ENCODE measurements at regions not wholly inside any gene's neighbourhood (a gene's known extent, or its start where the extent isn't known, plus 50 kb on each side); places are given as distances from the start of the nearest gene placed in this dataset.

- TF ChIP-seq FOXP2 (optimal IDR thresholded peaks at IDR 0.05; ENCODE audit: borderline replicate concordance, extremely low read depth, extremely low read length, insufficient read depth): no peak
- TF ChIP-seq TAF1 (IDR thresholded peaks at IDR 0.05; ENCODE audit: borderline replicate concordance, insufficient read depth, low read length): no peak
- no peak for TF ChIP-seq SIN3A (IDR thresholded peaks at IDR 0.05; ENCODE audit: borderline replicate concordance, insufficient read depth, low read length)
- TF ChIP-seq, protein P1, sequence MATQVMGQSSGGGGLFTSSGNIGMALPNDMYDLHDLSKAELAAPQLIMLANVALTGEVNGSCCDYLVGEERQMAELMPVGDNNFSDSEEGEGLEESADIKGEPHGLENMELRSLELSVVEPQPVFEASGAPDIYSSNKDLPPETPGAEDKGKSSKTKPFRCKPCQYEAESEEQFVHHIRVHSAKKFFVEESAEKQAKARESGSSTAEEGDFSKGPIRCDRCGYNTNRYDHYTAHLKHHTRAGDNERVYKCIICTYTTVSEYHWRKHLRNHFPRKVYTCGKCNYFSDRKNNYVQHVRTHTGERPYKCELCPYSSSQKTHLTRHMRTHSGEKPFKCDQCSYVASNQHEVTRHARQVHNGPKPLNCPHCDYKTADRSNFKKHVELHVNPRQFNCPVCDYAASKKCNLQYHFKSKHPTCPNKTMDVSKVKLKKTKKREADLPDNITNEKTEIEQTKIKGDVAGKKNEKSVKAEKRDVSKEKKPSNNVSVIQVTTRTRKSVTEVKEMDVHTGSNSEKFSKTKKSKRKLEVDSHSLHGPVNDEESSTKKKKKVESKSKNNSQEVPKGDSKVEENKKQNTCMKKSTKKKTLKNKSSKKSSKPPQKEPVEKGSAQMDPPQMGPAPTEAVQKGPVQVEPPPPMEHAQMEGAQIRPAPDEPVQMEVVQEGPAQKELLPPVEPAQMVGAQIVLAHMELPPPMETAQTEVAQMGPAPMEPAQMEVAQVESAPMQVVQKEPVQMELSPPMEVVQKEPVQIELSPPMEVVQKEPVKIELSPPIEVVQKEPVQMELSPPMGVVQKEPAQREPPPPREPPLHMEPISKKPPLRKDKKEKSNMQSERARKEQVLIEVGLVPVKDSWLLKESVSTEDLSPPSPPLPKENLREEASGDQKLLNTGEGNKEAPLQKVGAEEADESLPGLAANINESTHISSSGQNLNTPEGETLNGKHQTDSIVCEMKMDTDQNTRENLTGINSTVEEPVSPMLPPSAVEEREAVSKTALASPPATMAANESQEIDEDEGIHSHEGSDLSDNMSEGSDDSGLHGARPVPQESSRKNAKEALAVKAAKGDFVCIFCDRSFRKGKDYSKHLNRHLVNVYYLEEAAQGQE (IDR thresholded peaks at IDR 0.05; ENCODE audit: insufficient read depth in 1 of 2, low read depth in 2 of 2, low read length in 2 of 2): no peak
- no peak for TF ChIP-seq POLR2AphosphoS5 (IDR thresholded peaks at IDR 0.05; ENCODE audit: low read depth, low read length)
Observed at GRCh38 chr2:40957508-40957907, 505.6 kb upstream of the SLC8A1 start.

GRCh38 chr2:40962026-40962425, 510.1 kb upstream of the SLC8A1 start:
- no peak for TF ChIP-seq POLR2AphosphoS5 (IDR thresholded peaks at IDR 0.05; ENCODE audit: low read depth, low read length)
- TF ChIP-seq TAF1 (IDR thresholded peaks at IDR 0.05; ENCODE audit: borderline replicate concordance, insufficient read depth, low read length): no peak
- TF ChIP-seq, protein P1 (IDR thresholded peaks at IDR 0.05; ENCODE audit: insufficient read depth in 1 of 2, low read depth in 2 of 2, low read length in 2 of 2): no peak
- TF ChIP-seq SIN3A (IDR thresholded peaks at IDR 0.05; ENCODE audit: borderline replicate concordance, insufficient read depth, low read length): no peak
- no peak for TF ChIP-seq FOXP2 (optimal IDR thresholded peaks at IDR 0.05; ENCODE audit: borderline replicate concordance, extremely low read depth, extremely low read length, insufficient read depth)

- TF ChIP-seq TAF1 (IDR thresholded peaks at IDR 0.05; ENCODE audit: borderline replicate concordance, insufficient read depth, low read length) (no peak), POLR2AphosphoS5 (IDR thresholded peaks at IDR 0.05; ENCODE audit: low read depth, low read length) (no peak), SIN3A (IDR thresholded peaks at IDR 0.05; ENCODE audit: borderline replicate concordance, insufficient read depth, low read length) (no peak), FOXP2 (optimal IDR thresholded peaks at IDR 0.05; ENCODE audit: borderline replicate concordance, extremely low read depth, extremely low read length, insufficient read depth) (no peak)
- TF ChIP-seq, protein P1 (IDR thresholded peaks at IDR 0.05; ENCODE audit: insufficient read depth in 1 of 2, low read depth in 2 of 2, low read length in 2 of 2): no peak
Observed at GRCh38 chr2:40964509-40965250, 512.8 kb upstream of the SLC8A1 start.

DNA sequence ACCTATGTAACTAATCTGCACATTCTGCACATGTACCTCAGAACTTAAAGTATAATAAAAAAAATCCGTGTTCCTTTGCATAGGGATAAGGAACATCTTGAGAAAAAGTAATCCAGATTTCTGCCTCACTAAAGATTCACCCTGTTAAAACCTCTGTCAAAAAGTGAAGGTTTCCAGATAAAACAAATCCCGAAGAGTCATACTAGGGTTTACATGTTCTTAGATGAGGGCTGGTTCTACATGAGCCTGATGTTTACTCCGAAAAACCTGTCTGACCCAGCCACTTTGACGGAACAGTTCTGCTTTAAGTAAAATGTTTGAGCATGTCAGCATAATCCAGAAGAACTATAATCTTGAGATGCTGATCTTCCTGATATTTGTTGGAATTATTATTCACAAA, 515.6 kb upstream of the SLC8A1 start:
- TF ChIP-seq TAF1 (IDR thresholded peaks at IDR 0.05; ENCODE audit: borderline replicate concordance, insufficient read depth, low read length) (no peak), POLR2AphosphoS5 (IDR thresholded peaks at IDR 0.05; ENCODE audit: low read depth, low read length) (no peak), FOXP2 (optimal IDR thresholded peaks at IDR 0.05; ENCODE audit: borderline replicate concordance, extremely low read depth, extremely low read length, insufficient read depth) (no peak), SIN3A (IDR thresholded peaks at IDR 0.05; ENCODE audit: borderline replicate concordance, insufficient read depth, low read length) (no peak)
- TF ChIP-seq, protein P1 (IDR thresholded peaks at IDR 0.05; ENCODE audit: insufficient read depth in 1 of 2, low read depth in 2 of 2, low read length in 2 of 2): no peak
